Thymus (tissue), 11 donors: ENCODE measurements at regions not wholly inside any gene's neighbourhood (a gene's known extent, or its start where the extent isn't known, plus 50 kb on each side); places are given as distances from the start of the nearest gene placed in this dataset.

Experiments
- DNase-seq, 9 donors: peaks; one replicate each; pipeline ENCODE4 v3.0.0-alpha.2; 2013; ENCODE audit warnings: low spot score in 9 of 9, low read depth in 6 of 9, missing footprints in 1 of 9
- H3K27ac ChIP-seq, 2 donors: one replicate each; pipeline ENCODE4 v1.5.1; 2013; ENCODE audit warnings: control low read depth in 1 of 2, low read depth in 1 of 2, low read length in 1 of 2, mild to moderate bottlenecking in 1 of 2, moderate library complexity in 1 of 2
- H3K27me3 ChIP-seq, 2 donors: one replicate each; pipeline ENCODE4 v1.5.1; 2013; ENCODE audit warnings: low read length in 1 of 2; ENCODE audit not compliant: control insufficient read depth in 2 of 2, insufficient read depth in 1 of 2
- H3K36me3 ChIP-seq, 2 donors: one replicate each; pipeline ENCODE4 v1.5.1; 2013; ENCODE audit warnings: low read length in 1 of 2, mild to moderate bottlenecking in 1 of 2, moderate library complexity in 1 of 2; ENCODE audit not compliant: control insufficient read depth in 2 of 2, insufficient read depth in 2 of 2
- H3K4me1 ChIP-seq, 2 donors: one replicate each; pipeline ENCODE4 v1.5.1; 2013; ENCODE audit warnings: low read length in 2 of 2; ENCODE audit not compliant: control insufficient read depth in 2 of 2, insufficient read depth in 2 of 2
- H3K4me3 ChIP-seq, 2 donors: one replicate each; pipeline ENCODE4 v1.5.1; 2013; ENCODE audit warnings: low read length in 2 of 2, control low read depth in 1 of 2, mild to moderate bottlenecking in 1 of 2
- H3K9me3 ChIP-seq, 2 donors: one replicate each; pipeline ENCODE4 v1.5.1; 2013; ENCODE audit warnings: low read length in 1 of 2, mild to moderate bottlenecking in 1 of 2; ENCODE audit not compliant: control insufficient read depth in 2 of 2, insufficient read depth in 1 of 2
- WGBS: extraction: QIAGEN DNeasy Blood & Tissue Kit; methylation state at CpG from one replicate; pipeline ENCODE4 v1.1.7; 2013; 5-methylcytosine and 5-hydroxymethylcytosine counted together
- donor health status: healthy.

GRCh38 chr16:80403894-80404293, 136.9 kb upstream of the DYNLRB2 start:
- 85% methylated on average over 3 of the region's 3 CpGs for WGBS
- DNase-seq, result no peak
- H3K27ac ChIP-seq, result no peak overlapping the region
- H3K9me3 ChIP-seq, result no peaks in the 10 kb centered on the region
- no peaks in the 10 kb centered on the region for H3K27me3 ChIP-seq
- H3K4me3 ChIP-seq, result no peak overlapping the region
- no peaks in the 10 kb centered on the region for H3K4me1 ChIP-seq
- H3K36me3 ChIP-seq, result no peaks in the 10 kb centered on the region

- Histone ChIP-seq H3K27me3 (no peaks in the 10 kb centered on the region), H3K27ac (no peak overlapping the region), H3K36me3 (no peaks in the 10 kb centered on the region), H3K4me1 (no peaks in the 10 kb centered on the region), H3K4me3 (no peak overlapping the region), H3K9me3 (no peaks in the 10 kb centered on the region)
- WGBS, result 91% methylated on average over 5 of the region's 5 CpGs
- no peak for DNase-seq
Observed at GRCh38 chr16:80390871-80391489, 149.8 kb upstream of the DYNLRB2 start.

DNA sequence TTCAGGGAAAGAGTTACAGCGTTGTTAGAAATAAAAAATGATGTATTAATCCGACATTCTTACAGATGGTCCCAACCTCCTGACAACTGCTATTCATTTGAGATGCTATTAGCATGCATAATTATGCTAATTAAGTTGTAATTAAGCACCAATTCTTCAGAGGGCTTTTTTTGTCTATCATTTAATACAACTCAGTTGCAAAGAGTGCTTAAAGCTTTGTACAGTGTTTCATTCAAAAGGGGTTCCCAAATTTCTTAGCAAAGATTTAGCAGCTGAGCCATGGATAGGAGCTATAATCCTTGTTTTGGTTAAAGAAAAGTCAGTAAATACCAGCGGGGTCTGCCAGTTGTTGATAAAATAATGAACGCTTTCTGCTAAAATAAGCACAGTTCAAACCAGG, 150.7 kb upstream of the DYNLRB2 start:
- Histone ChIP-seq H3K4me1 (no peaks in the 10 kb centered on the region), H3K27me3 (no peaks in the 10 kb centered on the region), H3K9me3 (no peaks in the 10 kb centered on the region), H3K4me3 (no peak overlapping the region), H3K36me3 (no peaks in the 10 kb centered on the region), H3K27ac (no peak overlapping the region)
- WGBS, result 96% methylated on average over 4 of the region's 4 CpGs
- no peak for DNase-seq

GRCh38 chr16:80389338-80389737, 151.5 kb upstream of the DYNLRB2 start:
- Histone ChIP-seq H3K27ac (no peak overlapping the region), H3K9me3 (no peaks in the 10 kb centered on the region), H3K36me3 (no peaks in the 10 kb centered on the region), H3K4me3 (no peak overlapping the region), H3K4me1 (no peaks in the 10 kb centered on the region), H3K27me3 (no peaks in the 10 kb centered on the region)
- DNase-seq, result no peak
- 81% methylated on average over 9 of the region's 9 CpGs for WGBS

GRCh38 chr16:80387318-80387921, 153.4 kb upstream of the DYNLRB2 start:
- no peaks in the 10 kb centered on the region for H3K27me3 ChIP-seq
- DNase-seq, result no peak
- H3K4me3 ChIP-seq, result no peak overlapping the region
- H3K9me3 ChIP-seq, result no peaks in the 10 kb centered on the region
- no peaks in the 10 kb centered on the region for H3K36me3 ChIP-seq
- H3K4me1 ChIP-seq, result no peaks in the 10 kb centered on the region
- 69% methylated on average over 15 of the region's 15 CpGs for WGBS
- no peak overlapping the region for H3K27ac ChIP-seq

- H3K27me3 ChIP-seq, result no peaks in the 10 kb centered on the region
- no peak for DNase-seq
Observed at GRCh38 chr16:80384862-80385261, 155.9 kb upstream of the DYNLRB2 start.

DNA sequence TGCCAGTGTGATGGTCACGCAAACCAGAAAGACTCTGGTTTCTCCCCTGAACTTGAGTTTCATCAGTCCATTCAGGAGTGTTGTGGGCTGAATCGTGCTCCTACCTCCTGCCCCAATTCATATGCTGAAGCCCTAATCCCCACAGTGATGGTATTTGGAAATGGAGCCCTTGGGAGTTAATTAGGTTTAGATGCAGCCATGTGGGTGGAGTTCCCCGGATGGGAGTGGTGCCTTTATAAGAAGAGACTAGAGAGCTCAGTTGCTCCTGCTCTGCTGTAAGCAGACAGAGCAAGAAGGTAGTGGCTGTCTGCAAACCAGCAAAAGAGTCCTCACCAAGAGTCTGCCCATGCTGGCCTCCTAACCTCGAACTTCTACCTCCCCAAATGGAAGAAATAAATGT, 160.3 kb upstream of the DYNLRB2 start:
- WGBS, result 86% methylated on average over 4 of the region's 4 CpGs
- H3K27ac ChIP-seq, result no peak overlapping the region
- no peaks in the 10 kb centered on the region for H3K4me1 ChIP-seq
- no peaks in the 10 kb centered on the region for H3K36me3 ChIP-seq
- no peak overlapping the region for H3K4me3 ChIP-seq
- no peaks in the 10 kb centered on the region for H3K27me3 ChIP-seq
- H3K9me3 ChIP-seq, result no peaks in the 10 kb centered on the region
- no peak for DNase-seq

More at GRCh38 chr16:80384862-80385261, 155.9 kb upstream of the DYNLRB2 start:
- Histone ChIP-seq H3K36me3 (no peaks in the 10 kb centered on the region), H3K27ac (no peak overlapping the region), H3K9me3 (no peaks in the 10 kb centered on the region), H3K4me1 (no peaks in the 10 kb centered on the region), H3K4me3 (no peak overlapping the region)

DNA sequence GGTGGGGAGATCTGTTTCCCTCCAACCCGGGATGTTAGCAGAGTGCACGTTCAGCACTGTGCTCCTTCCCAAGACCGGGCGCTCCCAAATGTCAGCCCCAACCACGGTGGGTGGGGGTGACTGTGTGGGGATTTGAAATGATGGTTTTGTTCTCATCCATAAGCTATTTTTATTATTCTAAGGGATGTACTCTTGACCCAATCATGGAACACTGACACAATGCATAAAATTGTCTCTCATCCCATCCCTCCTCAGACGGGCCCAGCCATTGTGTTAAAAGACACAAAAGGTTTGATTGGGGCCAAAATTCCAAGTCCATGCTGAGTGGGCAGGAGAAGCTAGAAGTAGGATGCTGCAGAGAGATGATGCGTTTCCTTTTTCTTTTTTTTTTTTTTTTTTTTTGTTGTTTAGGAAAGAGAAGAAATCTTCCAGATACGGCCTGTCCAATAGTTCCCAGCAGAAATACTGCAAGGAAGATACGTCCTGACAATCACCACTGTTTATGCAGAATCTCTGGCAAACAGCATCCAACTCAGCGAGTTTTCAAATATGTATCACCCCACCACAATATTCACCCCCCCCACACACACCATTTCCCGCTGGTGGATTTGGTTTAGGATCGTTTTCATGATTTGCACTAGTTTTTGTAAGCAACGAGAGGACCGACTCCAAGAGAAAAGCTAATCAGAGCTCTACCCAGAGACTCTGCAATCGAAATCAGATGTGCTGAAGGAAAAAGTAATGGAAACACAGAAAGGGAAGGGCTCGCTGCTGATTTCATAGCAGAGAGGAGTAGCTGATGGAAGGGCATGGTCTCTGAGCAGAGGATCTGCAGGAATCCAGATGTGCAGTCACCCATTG, 163.5 kb upstream of the DYNLRB2 start:
- Histone ChIP-seq H3K9me3 (no peaks in the 10 kb centered on the region), H3K27ac (no peak overlapping the region), H3K4me1 (no peaks in the 10 kb centered on the region), H3K4me3 (no peak overlapping the region), H3K36me3 (no peaks in the 10 kb centered on the region), H3K27me3 (no peaks in the 10 kb centered on the region)
- WGBS, result 89% methylated on average over 16 of the region's 16 CpGs
- no peak for DNase-seq

DNA sequence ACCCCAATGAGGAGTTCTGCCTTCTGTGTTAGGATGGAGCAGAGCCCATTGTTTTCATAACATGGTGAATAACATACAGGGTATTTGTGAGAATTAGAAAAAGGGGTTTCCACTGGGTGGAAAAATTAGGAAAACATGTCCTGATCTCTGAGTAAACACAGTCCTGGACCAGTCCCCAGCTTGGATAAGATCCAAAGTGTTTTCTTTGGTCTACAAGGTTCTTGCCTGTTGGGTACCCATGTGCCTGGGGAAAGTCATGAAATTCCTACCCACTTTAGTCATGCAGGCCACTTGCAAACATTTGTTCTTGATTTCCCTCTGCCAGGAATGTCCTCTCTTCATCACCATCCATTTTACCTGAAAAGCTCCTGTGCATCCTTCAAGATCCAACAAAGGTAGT, 164.8 kb upstream of the DYNLRB2 start:
- H3K4me3 ChIP-seq, result no peak overlapping the region
- H3K27ac ChIP-seq, result no peak overlapping the region
- H3K9me3 ChIP-seq, result no peaks in the 10 kb centered on the region
- H3K36me3 ChIP-seq, result no peaks in the 10 kb centered on the region
- H3K4me1 ChIP-seq, result no peaks in the 10 kb centered on the region
- DNase-seq, result no peak
- no peaks in the 10 kb centered on the region for H3K27me3 ChIP-seq
